GM20000 (cell line): ENCODE measurements at regions not wholly inside any gene's neighbourhood (a gene's known extent, or its start where the extent isn't known, plus 50 kb on each side); places are given as distances from the start of the nearest gene placed in this dataset.
"Not testable (repeated sequence)": the region's sequence is repeated elsewhere in the genome, so short reads cannot be mapped to it uniquely, and the experiment has no call there.

Source experiments
- DNase-seq: peaks from one replicate; pipeline ENCODE4 v3.0.0; 2012; ENCODE audit warnings: low spot score
- CTCF ChIP-seq: IDR thresholded peaks from 2 replicates; pipeline ENCODE4 v1.5.1; 2012; ENCODE audit warnings: mild to moderate bottlenecking, control low read depth; ENCODE audit errors: extremely low read depth, missing control alignments

DNA sequence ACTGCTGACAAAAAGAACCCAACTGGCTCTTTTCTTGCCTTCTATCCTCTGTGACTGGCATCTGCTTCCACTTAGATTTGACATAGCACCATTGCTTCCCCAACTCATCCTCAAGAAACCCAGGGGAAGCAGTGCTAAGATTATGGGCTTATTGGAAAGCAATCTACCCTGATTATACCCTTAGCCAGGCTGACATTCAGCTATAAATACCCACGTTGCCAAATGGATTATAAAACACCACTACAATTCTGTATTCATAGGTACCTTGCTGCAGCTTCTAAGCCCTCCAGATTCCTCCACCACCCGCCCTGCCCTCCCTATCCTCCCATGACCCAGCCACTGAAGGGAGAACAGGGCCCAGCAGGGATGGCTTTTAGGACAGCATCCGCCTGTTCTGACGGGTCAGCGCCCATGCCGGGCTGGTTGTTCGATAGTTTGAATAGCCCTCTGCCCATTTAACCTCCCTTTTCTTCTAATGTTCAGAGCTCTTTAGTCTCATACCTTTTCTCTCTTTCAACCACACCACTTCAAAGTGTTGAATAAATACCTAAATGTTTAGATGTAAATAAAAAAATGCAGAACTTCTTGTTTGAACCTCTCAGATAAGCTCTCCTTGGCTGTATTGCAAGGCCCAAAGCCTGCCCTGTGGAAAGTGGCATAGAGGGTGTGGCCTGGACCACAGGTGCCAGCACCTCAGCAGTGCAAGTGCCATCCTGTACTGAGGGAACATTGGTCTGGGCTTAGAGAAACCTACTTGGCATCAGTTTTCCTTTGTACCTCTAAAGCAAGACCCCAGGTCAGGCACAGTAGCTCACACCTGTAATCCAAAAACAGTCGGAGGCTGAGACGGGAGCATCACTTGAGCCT, 86.6 kb upstream of the RGPD5 start:
- DNase-seq = no peak
- no peak for TF ChIP-seq CTCF

DNA sequence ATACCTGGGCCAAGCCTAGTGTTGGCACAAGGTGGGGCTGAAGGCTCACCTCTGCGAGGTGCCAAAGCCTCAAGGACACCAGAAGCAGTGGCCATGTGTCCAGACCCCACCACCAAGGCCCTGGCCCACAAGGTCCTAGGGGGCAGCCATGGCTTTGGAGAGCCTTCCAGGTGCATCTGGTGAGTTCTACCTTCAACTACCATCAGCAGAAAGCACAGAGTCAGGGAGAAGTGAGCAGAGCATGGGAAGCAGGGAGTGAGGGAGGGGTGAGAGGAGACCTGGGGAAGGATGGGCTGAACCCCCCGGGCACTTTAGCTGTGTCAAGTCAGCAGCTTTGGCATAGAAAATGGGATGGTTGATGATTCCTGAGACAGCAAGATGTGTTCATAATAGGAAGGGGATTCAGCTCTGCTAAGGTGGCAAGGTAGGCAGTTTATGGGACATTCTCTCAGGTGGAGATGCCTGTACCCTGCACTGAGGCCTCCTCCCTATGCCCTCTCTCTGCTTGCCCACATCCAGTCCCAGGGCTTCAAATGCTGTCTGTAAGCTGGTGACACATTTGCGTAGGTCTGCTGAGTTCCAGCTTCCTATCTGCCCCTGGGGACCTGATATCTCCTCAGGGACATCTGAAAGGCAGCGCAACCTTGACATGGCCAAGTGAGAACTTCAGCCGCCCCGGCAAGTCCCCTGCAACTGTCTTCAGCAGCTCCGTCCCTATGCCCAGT, 83.4 kb upstream of the RGPD5 start:
- no peak for TF ChIP-seq CTCF
- DNase-seq = no peak

- no peak for DNase-seq
- no peak for TF ChIP-seq CTCF
Measured at GRCh38 chr2:109711230-109712122, 82.6 kb upstream of the RGPD5 start.

GRCh38 chr2:109712123-109712449, 82.0 kb upstream of the RGPD5 start:
- no peak for TF ChIP-seq CTCF
- DNase-seq = no peak

GRCh38 chr2:109712746-109713145, 81.4 kb upstream of the RGPD5 start:
- no peak for DNase-seq
- TF ChIP-seq CTCF = no peak

- no peak for DNase-seq
Measured at GRCh38 chr2:109715313-109715805, 78.7 kb upstream of the RGPD5 start.

DNA sequence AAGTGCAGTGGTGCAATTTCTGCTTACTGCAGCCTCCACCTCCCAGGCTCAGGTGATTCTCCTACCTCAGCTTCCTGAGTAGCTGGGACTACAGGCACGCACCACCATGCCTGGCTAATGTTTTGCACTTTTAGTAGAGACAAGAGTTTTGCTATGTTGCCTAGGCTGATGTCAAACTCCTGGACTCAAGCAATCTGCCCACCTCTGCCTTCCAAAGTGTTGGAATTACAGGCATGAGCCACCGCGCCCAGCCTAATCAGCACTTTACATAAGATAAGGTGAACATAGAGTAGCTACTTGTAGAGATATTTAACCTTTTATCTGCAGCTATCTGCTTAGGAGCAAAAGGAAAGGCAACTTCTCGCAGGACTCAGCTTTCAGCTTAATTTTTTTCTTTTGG, 77.5 kb upstream of the RGPD5 start:
- not testable (repeated sequence) for DNase-seq

More at GRCh38 chr2:109715313-109715805, 78.7 kb upstream of the RGPD5 start:
- no peak for TF ChIP-seq CTCF
